SK-N-SH treated with all-trans-retinoic acid at 6 μM for 48 hours (cell line): ENCODE measurements at regions not wholly inside any gene's neighbourhood (a gene's known extent, or its start where the extent isn't known, plus 50 kb on each side); places are given as distances from the start of the nearest gene placed in this dataset.
"Not testable (repeated sequence)": the region's sequence is repeated elsewhere in the genome, so short reads cannot be mapped to it uniquely, and the experiment has no call there.

Source experiments
- ATAC-seq: fragments of 200-7000 bp; cut with Tn5 transposase; 3 replicates; pipeline ENCODE4 v1.9.1; 2020; ENCODE audit warnings: mild to moderate bottlenecking, moderate library complexity
- ARNTL ChIP-seq: fragments of 450-650 bp; formaldehyde crosslinking; IDR thresholded peaks from 2 replicates; pipeline ENCODE4 v1.5.0; 2020; ENCODE audit warnings: low read depth, mild to moderate bottlenecking, moderate library complexity, borderline replicate concordance
- BACH2 ChIP-seq: fragments of 250-450 bp; sonication (Bioruptor Pico); IDR thresholded peaks from 2 replicates; pipeline ENCODE4 v1.9.0; 2021; ENCODE audit warnings: mild to moderate bottlenecking, borderline replicate concordance
- CSDC2 ChIP-seq: fragments of 250-450 bp; sonication (Bioruptor Pico); IDR thresholded peaks from 2 replicates; pipeline ENCODE4 v1.5.0; 2020; ENCODE audit warnings: mild to moderate bottlenecking, moderate library complexity
- ESRRG ChIP-seq: fragments of 250-450 bp; sonication (Bioruptor Pico); IDR thresholded peaks from 2 replicates; pipeline ENCODE4 v1.6.1; 2021; ENCODE audit warnings: mild to moderate bottlenecking
- GLIS3 ChIP-seq: fragments of 250-450 bp; sonication (Bioruptor Pico); IDR thresholded peaks from 2 replicates; pipeline ENCODE4 v1.5.0; 2020; ENCODE audit warnings: mild to moderate bottlenecking, moderate library complexity
- ISL1 ChIP-seq: fragments of 250-450 bp; sonication (Bioruptor Pico); IDR thresholded peaks from 2 replicates; pipeline ENCODE4 v2.1.2; 2022; ENCODE audit warnings: mild to moderate bottlenecking, moderate library complexity
- OSR1 ChIP-seq: fragments of 250-450 bp; sonication (Bioruptor Pico); IDR thresholded peaks from 2 replicates; pipeline ENCODE4 v1.8.0; 2022; ENCODE audit warnings: moderate library complexity, mild to moderate bottlenecking, inconsistent platforms
- PATZ1 ChIP-seq: fragments of 250-450 bp; sonication (Bioruptor Pico); IDR thresholded peaks from 2 replicates; pipeline ENCODE4 v1.8.0; 2020; ENCODE audit warnings: mild to moderate bottlenecking, moderate library complexity, borderline replicate concordance
- POU6F1 ChIP-seq: fragments of 250-450 bp; sonication (Bioruptor Pico); IDR thresholded peaks from 2 replicates; pipeline ENCODE4 v1.8.0; 2021; ENCODE audit warnings: low read depth, mild to moderate bottlenecking, moderate library complexity, borderline replicate concordance
- PPARA ChIP-seq: fragments of 250-450 bp; sonication (Bioruptor Pico); IDR thresholded peaks from 2 replicates; pipeline ENCODE4 v1.5.0; 2020; ENCODE audit warnings: mild to moderate bottlenecking, borderline replicate concordance
- RARB ChIP-seq: fragments of 250-450 bp; sonication (Bioruptor Pico); IDR thresholded peaks from 2 replicates; pipeline ENCODE4 v1.8.0; 2021; ENCODE audit warnings: mild to moderate bottlenecking, moderate library complexity
- TCF4 ChIP-seq: fragments of 250-450 bp; sonication (Bioruptor Pico); IDR thresholded peaks from 2 replicates; pipeline ENCODE4 v1.8.0; 2021; ENCODE audit warnings: mild to moderate bottlenecking, moderate library complexity, borderline replicate concordance
- TOX ChIP-seq: fragments of 250-450 bp; sonication (Bioruptor Pico); IDR thresholded peaks from 2 replicates; pipeline ENCODE4 v1.8.0; 2021; ENCODE audit warnings: mild to moderate bottlenecking, moderate library complexity, borderline replicate concordance
- ZC3H10 ChIP-seq: fragments of 250-450 bp; sonication (Bioruptor Pico); IDR thresholded peaks from 2 replicates; pipeline ENCODE4 v1.5.1; 2021; ENCODE audit warnings: mild to moderate bottlenecking, moderate library complexity
- ZFP3 ChIP-seq: fragments of 250-450 bp; sonication (Bioruptor Pico); IDR thresholded peaks from 2 replicates; pipeline ENCODE4 v1.5.0; 2020; ENCODE audit warnings: mild to moderate bottlenecking, moderate library complexity
- ZFP30 ChIP-seq: fragments of 450-650 bp; formaldehyde crosslinking; IDR thresholded peaks from 2 replicates; pipeline ENCODE4 v1.5.0; 2022; ENCODE audit warnings: mild to moderate bottlenecking, moderate library complexity
- ZNF565 ChIP-seq: fragments of 450-650 bp; formaldehyde crosslinking; conservative IDR thresholded peaks from 2 replicates; pipeline ENCODE4 v1.5.0; 2020; ENCODE audit warnings: low read depth, mild to moderate bottlenecking, moderate library complexity
- ZNF70 ChIP-seq: fragments of 450-650 bp; formaldehyde crosslinking; IDR thresholded peaks from 2 replicates; pipeline ENCODE4 v1.5.0; 2020; ENCODE audit warnings: mild to moderate bottlenecking, moderate library complexity
- ZNF8 ChIP-seq: fragments of 450-650 bp; formaldehyde crosslinking; IDR thresholded peaks from 2 replicates; pipeline ENCODE4 v1.5.0; 2020; ENCODE audit warnings: mild to moderate bottlenecking, moderate library complexity
- TF ChIP-seq, protein P1 (sequence below): fragments of 250-450 bp; sonication (Bioruptor Pico); IDR thresholded peaks from 2 replicates; pipeline ENCODE4 v1.5.1; 2020; ENCODE audit warnings: low read depth, mild to moderate bottlenecking, moderate library complexity
- TF ChIP-seq, protein P2 (sequence below): fragments of 250-450 bp; sonication (Bioruptor Pico); IDR thresholded peaks from 2 replicates; pipeline ENCODE4 v1.5.0; 2020; ENCODE audit warnings: mild to moderate bottlenecking, moderate library complexity

- TF ChIP-seq TOX (no peak), POU6F1 (CRISPR knock-in tag) (no peak), ZC3H10 (CRISPR knock-in tag) (no peak), RARB (CRISPR knock-in tag) (no peak), ISL1 (CRISPR knock-in tag) (no peak), GLIS3 (CRISPR knock-in tag) (no peak), ZFP30 (CRISPR knock-in tag) (no peak), ZNF8 (CRISPR knock-in tag) (no peak), PPARA (CRISPR knock-in tag) (no peak), ZNF70 (no peak), OSR1 (CRISPR knock-in tag) (no peak), ZFP3 (CRISPR knock-in tag) (no peak), CSDC2 (no peak), PATZ1 (CRISPR knock-in tag) (no peak), TCF4 (CRISPR knock-in tag) (no peak)
- ATAC-seq, result no peak
Measured at GRCh38 chr3:124149771-124150170, 157.8 kb upstream of the ROPN1 start.

GRCh38 chr3:124152891-124153290 lies 161.0 kb upstream of the ROPN1 start:
- not testable (repeated sequence) for ATAC-seq

DNA sequence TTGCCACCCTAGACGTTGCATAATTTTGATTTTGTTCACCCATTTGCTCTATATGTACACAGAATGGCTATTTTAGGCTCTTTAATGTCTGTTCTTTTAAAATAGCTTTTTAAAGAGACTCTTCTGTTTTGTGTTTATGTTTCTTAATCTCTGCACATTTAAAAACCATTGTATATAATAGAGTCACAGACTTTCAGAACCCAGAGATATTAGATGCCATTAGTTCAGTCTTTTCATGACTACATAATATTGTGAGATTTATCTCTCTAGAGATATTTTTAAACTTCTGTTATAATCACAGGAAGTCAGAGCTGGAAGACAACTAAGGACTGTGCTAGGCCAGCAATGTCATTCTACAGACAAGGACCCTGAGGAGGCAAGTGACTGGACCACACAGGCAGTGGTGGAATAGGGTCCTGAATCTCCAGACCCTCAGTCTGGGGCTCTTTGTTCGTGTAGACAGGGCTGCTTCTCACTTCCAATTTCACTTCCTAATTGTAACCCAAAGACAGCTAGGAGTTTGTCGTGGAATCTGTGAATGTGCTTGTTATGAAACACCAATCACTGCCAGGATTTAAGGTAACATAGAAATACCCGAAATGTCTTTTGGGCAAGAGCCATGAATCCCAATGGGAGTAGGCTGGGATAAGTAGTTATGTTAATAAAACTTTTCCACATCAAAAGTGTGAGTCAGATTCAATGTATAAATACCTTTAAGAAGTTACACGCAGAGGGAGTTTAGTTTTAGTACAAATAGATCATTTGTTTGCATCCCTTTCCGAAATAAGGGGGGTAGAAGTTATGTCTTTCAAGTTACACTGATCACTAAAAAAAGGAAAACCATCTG lies 165.2 kb upstream of the ROPN1 start:
- TF ChIP-seq ZFP30 (CRISPR knock-in tag) (no peak), ZC3H10 (CRISPR knock-in tag) (no peak), TCF4 (CRISPR knock-in tag) (no peak), ARNTL (CRISPR knock-in tag) (no peak), ESRRG (CRISPR knock-in tag) (no peak), ZFP3 (CRISPR knock-in tag) (no peak), ISL1 (CRISPR knock-in tag) (no peak), ZNF8 (CRISPR knock-in tag) (no peak), CSDC2 (no peak), PATZ1 (CRISPR knock-in tag) (no peak), ZNF70 (no peak), POU6F1 (CRISPR knock-in tag) (no peak), ZNF565 (no peak), GLIS3 (CRISPR knock-in tag) (no peak), BACH2 (CRISPR knock-in tag) (no peak), OSR1 (CRISPR knock-in tag) (no peak)
- TF ChIP-seq, protein P1, sequence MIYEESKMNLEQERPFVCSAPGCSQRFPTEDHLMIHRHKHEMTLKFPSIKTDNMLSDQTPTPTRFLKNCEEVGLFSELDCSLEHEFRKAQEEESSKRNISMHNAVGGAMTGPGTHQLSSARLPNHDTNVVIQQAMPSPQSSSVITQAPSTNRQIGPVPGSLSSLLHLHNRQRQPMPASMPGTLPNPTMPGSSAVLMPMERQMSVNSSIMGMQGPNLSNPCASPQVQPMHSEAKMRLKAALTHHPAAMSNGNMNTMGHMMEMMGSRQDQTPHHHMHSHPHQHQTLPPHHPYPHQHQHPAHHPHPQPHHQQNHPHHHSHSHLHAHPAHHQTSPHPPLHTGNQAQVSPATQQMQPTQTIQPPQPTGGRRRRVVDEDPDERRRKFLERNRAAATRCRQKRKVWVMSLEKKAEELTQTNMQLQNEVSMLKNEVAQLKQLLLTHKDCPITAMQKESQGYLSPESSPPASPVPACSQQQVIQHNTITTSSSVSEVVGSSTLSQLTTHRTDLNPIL (CRISPR knock-in tag), result no peak
- TF ChIP-seq, protein P2, sequence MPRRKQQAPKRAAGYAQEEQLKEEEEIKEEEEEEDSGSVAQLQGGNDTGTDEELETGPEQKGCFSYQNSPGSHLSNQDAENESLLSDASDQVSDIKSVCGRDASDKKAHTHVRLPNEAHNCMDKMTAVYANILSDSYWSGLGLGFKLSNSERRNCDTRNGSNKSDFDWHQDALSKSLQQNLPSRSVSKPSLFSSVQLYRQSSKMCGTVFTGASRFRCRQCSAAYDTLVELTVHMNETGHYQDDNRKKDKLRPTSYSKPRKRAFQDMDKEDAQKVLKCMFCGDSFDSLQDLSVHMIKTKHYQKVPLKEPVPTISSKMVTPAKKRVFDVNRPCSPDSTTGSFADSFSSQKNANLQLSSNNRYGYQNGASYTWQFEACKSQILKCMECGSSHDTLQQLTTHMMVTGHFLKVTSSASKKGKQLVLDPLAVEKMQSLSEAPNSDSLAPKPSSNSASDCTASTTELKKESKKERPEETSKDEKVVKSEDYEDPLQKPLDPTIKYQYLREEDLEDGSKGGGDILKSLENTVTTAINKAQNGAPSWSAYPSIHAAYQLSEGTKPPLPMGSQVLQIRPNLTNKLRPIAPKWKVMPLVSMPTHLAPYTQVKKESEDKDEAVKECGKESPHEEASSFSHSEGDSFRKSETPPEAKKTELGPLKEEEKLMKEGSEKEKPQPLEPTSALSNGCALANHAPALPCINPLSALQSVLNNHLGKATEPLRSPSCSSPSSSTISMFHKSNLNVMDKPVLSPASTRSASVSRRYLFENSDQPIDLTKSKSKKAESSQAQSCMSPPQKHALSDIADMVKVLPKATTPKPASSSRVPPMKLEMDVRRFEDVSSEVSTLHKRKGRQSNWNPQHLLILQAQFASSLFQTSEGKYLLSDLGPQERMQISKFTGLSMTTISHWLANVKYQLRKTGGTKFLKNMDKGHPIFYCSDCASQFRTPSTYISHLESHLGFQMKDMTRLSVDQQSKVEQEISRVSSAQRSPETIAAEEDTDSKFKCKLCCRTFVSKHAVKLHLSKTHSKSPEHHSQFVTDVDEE (CRISPR knock-in tag), result no peak
- TF ChIP-seq, all 23 proteins: peak for 0
- ATAC-seq, result no peak
